HG03558 (cell line): ENCODE measurements at regions not wholly inside any gene's neighbourhood (a gene's known extent, or its start where the extent isn't known, plus 50 kb on each side); places are given as distances from the start of the nearest gene placed in this dataset.

Experiments used
- ATAC-seq: cut with Tn5 transposase; IDR thresholded peaks from one replicate; pipeline ENCODE4 v1.9.1; 2021; ENCODE audit warnings: moderate number of reproducible peaks; ENCODE audit not compliant: unreplicated experiment; ENCODE audit errors: extremely low read depth

GRCh38 chr12:46908936-46909635 is 83.3 kb upstream of the SLC38A4 start:
- ATAC-seq: no peak

GRCh38 chr12:46910830-46911229 is 85.0 kb upstream of the SLC38A4 start:
- ATAC-seq: no peak

- ATAC-seq: no peak
These were observed 88.5 kb upstream of the SLC38A4 start for GRCh38 chr12:46914336-46914735.

GRCh38 chr12:46915082-46915481 is 89.3 kb upstream of the SLC38A4 start:
- ATAC-seq: no peak

DNA sequence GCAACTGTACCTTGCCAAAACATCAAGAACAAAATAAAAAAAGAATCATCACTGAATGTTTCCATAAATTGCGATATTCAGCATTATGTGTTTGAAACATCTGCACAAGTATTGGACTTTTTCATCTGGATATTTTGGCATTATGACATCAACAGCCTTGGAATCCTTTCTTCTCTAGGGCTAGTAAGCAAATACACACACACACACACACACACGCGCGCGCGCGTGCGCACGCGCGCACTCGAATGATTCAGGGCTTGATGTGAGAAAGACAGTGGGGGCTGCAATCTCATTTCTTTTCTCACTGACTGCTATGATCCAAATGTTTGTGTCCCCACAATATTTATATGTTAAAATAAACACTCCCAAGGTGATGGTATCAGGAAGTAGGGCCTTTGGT is 90.0 kb upstream of the SLC38A4 start:
- no peak for ATAC-seq

- ATAC-seq: no peak
These were observed 91.1 kb upstream of the SLC38A4 start for GRCh38 chr12:46916796-46917419.

- ATAC-seq: no peak
These were observed 92.0 kb upstream of the SLC38A4 start for GRCh38 chr12:46917821-46918220.

DNA sequence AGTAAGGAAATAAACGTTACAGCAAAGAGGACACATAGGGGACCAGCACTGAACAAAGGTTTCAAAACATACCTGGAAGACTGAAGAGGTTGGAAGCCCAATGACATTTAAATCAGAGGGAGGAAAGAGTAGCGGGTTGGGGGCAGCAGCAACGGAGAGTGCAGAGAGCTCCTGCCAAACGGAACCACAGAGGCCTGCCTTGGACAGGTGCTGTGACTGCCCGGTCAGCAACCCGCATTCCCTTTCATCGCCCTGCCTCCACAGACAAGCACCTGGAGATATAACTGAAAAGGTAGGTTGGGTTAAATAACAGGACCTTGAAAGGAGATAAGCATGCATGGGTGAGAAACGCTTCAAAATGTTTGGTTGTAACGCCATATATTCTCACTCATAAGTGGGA is 92.8 kb upstream of the SLC38A4 start:
- ATAC-seq: no peak

- ATAC-seq: no peak
These were observed 94.0 kb upstream of the SLC38A4 start for GRCh38 chr12:46919666-46920400.

- peak; percentile 78 for ATAC-seq
These were observed 94.7 kb upstream of the SLC38A4 start for GRCh38 chr12:46920499-46920898.

- no peak for ATAC-seq
These were observed 95.4 kb upstream of the SLC38A4 start for GRCh38 chr12:46921048-46921763.

- no peak for ATAC-seq
These were observed 96.0 kb upstream of the SLC38A4 start for GRCh38 chr12:46921764-46922133.

DNA sequence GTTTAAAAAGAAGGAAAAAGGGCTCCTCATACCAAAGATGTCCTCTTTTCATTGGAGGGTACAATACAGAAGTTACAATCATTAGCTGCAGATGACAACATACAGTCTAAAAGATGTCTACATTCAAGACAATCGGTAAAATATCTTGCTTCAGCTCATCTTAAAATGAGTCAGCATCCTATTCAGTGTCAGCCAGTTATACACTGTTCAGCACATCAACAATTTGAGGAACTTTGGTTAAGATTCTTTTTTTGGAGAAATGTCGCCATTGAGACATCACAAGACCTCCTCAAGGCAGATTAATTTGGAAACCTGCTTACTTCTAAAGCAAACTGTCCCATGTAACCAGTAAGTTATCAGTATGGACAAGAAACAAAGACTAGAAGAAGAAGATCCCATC is 100.7 kb upstream of the SLC38A4 start:
- no peak for ATAC-seq

DNA sequence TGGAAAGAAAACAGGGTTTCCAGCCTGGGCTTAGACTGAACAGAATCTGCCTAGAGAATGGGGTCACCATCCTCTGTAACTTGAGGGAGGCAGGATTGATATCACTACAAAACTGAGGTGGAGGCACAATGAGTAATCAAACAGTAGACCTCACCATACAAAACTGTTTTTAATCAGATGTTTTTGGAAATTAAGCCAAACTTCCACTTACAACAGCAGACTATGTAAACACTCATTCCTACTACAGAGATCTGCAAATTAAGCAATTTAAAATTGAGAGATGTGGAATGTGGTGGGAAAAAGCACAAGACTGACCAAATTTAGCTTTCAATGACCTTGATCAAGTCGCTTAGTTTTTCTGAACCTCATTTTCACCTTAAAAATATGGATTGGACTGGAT is 104.3 kb upstream of the SLC38A4 start:
- ATAC-seq: no peak

DNA sequence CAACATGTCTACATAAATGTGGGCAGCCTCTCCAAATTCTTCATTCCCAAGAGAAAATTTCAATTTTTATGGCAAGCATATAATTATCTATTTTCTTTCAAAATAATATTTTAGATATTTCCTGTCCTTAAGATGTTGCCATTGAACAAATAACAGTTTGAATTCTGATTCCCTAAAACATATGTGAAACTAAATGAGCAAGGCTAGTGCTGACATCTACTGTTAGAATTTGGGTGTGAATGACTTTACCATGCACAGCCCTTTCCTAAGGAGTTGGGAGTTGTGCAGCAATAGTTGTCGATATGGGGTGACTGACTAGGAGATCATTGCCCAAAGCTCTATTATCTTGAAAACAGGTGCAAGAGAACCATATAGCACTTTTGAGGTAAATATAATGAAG is 108.2 kb upstream of the SLC38A4 start:
- no peak for ATAC-seq

DNA sequence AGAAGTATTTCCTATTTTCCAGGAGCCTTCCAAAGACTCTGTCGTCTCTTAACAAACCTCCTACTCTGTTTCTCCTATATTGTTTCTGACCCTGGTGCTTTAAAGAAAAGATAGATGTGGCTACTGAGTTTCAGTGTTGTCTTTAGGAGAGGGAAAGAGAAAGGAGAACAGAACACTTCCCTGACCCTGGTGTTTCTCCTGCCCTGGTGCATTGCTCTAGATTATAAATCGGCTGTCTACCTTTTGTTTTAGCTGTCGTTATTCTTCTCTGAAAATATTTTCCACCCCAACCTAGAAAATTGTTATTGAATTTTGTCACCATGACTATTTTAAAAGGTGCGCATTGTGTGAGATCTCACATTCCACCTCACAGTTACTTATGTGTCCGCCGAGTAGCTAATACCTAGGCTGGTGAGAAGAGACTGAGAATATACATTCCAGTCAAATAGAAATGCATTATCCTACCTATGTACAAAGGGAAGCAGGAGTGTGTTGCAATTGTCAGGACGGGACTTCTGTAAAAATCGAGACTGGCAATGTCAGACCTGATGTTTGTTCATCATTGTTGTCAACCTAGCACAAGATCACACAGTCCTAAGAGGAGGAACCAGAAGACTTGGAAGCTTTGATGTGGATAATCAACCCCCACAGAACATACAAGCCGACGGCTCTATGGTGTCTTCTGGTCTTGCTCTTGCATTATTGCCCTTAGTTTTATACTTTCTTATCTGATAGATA is 108.7 kb upstream of the SLC38A4 start:
- ATAC-seq: no peak

DNA sequence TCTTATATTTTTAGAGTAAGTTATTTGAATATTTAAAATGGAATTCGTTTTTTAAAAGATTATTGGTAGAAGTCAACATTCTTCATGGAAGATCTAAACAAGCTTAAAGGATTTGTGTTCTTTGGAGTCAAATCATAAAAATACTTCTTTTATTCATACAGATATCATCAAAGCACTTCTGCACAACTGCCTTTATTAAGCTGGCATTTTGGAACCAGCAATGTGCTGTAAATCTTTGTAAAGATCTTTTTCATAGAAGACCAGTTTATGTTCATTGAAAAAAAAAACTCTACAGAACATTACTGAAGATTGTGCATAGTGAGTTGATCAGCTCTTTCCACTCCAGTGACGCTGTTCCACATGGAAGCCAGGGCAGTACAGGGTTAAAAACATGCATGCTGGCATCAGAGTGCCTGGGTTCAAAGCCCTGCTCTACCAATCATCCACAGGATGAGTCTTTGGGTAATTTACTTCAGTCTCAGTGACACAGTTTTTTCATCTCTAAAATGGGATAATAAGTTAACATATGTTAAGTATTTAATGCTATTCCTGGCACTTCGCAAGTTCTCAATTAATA is 109.6 kb upstream of the SLC38A4 start:
- ATAC-seq: no peak

- no peak for ATAC-seq
These were observed 110.2 kb upstream of the SLC38A4 start for GRCh38 chr12:46936042-46936441.

- ATAC-seq: no peak
These were observed 112.4 kb upstream of the SLC38A4 start for GRCh38 chr12:46938071-46938678.

DNA sequence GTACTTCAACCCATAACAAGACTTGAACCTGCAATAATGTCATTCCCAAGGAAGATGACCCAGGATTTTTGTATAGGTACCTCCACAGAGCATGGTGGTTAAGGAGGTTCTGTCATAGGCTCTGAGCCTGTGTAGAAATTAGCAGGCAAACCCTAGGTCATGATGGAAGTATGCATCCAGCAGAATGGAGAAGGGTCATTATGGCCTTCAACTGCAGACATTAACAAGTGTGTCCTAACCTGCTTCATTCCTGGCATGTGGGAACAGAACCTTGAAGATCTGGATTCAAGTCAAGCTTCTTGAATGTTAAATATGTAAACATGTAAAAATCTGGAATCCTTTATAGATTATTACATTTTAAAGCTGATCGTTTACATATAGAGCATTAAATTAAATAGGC is 116.2 kb upstream of the SLC38A4 start:
- ATAC-seq: no peak
